HG02840 (cell line): ENCODE measurements at regions not wholly inside any gene's neighbourhood (a gene's known extent, or its start where the extent isn't known, plus 50 kb on each side); places are given as distances from the start of the nearest gene placed in this dataset.

Experiments
- ATAC-seq: cut with Tn5 transposase; IDR thresholded peaks from one replicate; pipeline ENCODE4 v1.9.1; 2021; ENCODE audit warnings: mild to moderate bottlenecking, moderate library complexity, moderate number of reproducible peaks; ENCODE audit not compliant: unreplicated experiment, low FRiP score

- no peak for ATAC-seq
These were observed 948.8 kb upstream of the USP15 start for GRCh38 chr12:61311413-61311812.

- no peak for ATAC-seq
These were observed 911.3 kb upstream of the USP15 start for GRCh38 chr12:61348871-61349270.

DNA sequence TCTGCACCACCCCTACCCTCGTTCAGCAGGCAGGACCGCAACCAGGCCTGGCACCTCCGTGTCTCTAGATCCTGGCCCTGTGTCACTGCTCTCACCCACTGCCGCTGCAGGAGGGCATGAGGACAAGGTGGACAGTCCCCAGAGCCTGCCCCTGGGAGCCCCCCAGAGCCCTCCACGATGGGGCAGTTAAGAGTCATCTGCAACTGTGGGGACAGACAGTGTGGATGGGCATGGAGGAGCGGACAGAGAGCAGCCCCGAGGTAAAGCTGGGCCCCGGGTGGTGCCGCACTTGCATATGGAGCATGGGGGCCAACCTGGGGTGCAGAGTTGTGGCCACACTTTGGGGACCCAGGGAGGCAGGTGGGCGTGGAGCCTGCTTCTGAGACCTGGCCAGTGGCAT is 905.1 kb upstream of the USP15 start:
- ATAC-seq, result no peak

GRCh38 chr12:61356485-61356884 is 903.7 kb upstream of the USP15 start:
- ATAC-seq, result no peak

DNA sequence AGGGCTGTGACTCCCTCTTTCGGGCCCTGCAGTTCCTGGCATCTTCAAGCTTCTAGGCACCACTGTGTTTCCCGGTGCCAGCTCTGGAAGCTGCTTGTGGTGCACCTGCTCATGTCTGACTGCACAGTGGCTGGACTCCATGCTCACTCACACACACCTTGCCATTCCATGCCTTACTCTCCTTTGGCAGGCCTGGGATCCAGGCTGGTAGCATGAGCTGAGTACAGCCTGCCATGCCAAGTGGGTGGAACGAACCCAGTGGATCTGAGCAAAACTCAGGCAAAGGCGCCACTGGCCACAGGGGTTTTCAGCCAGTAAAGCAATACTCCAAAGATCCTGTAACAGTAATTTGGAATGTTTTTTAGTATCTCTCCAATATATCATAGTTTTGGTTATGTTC is 902.7 kb upstream of the USP15 start:
- ATAC-seq, result no peak

GRCh38 chr12:61362037-61362436 is 898.2 kb upstream of the USP15 start:
- no peak for ATAC-seq

DNA sequence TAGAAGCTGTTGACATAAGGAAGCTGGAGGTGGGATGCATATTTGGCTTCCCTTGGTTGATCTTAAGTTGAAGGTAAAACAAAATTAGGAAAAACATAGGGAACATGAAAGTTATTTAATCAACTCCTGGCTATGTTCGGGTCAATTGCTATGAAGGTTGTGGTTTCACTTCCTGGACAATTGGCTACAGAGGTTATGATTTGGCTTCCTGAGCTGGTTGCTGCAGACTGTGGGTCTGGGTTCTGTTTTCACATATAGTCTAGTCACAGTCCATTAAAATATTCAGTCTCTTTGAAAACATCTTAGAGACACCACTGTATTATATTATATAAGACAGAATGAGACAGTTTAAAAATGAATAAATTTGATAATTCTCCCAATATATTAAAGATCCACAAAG is 895.2 kb upstream of the USP15 start:
- ATAC-seq, result no peak

- ATAC-seq, result no peak
These were observed 892.9 kb upstream of the USP15 start for GRCh38 chr12:61367281-61367785.

DNA sequence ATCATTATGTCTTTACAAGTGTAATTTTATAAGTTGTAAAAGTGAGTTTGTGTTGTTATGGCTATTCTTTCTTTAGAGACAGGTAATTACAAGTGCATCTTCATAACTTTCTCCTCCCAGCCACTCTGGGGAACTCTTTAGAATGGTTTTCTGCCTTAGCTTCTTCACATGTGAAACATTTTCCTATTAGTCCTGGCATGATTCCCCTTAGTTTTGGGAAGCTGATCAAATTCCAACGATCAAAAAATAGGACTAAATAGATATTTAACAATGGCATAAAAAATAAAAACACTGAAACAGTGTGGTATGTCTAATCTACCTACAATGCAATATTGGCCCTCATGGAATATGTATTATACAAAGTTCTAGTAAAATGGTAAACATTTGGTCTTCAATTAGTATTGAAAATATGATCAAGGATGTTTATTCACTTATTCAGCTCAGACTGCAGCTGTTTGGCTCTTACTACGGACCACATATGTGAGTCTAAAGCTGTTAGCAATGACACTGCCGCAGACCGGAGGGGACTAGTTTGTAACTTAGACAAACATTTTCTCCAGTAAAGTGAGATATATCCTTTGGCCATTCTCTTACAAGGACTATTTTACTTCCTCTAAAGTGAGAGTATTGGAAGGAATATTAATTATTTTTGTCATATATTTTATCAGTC is 890.8 kb upstream of the USP15 start:
- no peak for ATAC-seq

GRCh38 chr12:61384511-61384910 is 875.7 kb upstream of the USP15 start:
- no peak for ATAC-seq

DNA sequence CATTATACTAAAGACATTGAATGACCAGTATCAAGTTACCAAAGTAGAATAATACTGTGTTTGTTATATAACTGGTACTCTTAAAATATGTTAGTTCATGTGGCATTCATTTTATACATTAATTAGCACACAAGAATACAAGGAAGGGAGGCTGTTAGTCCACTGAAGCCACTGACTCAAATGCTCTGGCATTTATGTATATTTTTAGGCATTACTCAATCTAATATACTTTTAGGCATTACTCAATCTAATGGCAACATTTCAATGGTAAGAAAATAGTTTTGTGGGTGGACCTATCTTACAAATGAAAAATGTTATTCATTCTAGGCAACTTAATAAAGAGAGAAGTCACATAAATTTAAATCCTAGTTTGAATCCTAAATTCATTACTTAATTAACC is 874.4 kb upstream of the USP15 start:
- no peak for ATAC-seq

DNA sequence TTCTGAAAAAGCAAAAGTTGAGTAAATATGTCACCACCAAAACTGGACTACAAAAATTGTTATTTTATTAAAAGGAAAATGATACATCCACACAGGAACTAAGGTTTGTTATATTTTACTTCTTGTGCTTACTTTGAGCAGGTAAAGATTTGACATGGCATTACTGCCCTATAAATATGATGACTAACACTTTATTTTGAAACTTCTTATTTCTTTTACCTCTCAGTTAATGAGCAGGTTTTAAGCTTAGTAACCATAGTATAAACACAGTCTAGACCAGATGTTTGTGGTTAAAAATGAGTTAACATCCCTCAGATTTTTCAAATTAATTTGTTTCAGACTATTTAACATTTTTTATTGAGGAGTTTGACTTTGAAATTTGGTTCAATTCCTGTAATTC is 862.5 kb upstream of the USP15 start:
- ATAC-seq, result no peak

GRCh38 chr12:61412201-61412600 is 848.0 kb upstream of the USP15 start:
- ATAC-seq, result no peak

DNA sequence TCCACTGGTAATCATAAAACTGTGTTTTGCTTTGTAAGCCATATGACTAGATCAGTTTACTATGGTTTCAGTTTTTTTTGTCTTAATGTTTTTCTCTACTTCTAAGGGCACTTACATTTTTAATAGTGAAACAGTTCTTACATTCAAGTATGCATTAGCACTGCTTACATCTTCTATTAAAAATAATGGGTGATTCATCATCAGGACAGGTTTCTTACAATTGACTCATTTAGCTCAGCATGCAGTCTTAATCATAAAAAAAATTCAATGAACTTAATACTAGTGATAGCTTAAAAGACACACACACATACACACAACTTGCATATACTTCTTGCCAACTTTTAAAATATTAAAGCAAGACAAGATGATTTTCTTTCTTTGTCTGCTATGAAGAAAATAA is 845.7 kb upstream of the USP15 start:
- no peak for ATAC-seq

DNA sequence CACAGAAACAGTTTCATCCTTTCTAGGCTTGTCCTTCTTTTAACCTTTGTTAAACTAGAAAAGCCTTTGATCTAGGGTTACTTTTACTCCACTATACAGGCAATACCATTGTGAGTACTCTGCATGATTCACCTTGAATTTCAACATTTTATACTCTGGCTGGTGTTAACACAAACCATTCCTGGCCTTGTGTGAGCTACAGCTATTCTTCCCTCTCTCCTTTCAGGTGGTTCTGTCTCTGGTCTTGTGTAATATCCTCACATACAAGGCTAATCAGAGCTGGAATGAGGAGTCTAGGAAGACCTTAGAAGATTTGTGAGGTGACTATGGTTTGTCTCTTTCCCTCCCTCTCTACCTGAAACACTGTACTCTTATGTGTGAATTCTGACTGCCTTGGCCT is 837.4 kb upstream of the USP15 start:
- ATAC-seq, result no peak

DNA sequence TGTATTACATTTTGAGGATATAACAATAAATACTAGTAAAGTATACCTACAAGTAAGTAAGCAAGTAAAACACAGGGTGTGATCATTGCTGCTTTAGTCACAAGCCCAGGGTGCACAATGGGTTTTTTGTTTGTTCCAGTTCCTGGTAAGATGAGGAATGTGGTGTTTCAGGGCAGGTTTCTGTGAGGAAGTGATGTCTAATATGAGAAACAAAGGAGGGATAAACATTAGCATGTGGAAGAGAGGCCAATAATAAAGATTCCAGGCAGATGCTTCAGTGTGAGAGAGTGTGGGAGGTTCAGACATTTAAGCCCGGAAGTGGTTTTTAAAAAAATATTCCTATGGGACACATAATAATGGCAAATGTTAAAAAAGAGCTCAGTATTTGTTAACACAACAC is 808.1 kb upstream of the USP15 start:
- ATAC-seq, result no peak

- no peak for ATAC-seq
These were observed 772.5 kb upstream of the USP15 start for GRCh38 chr12:61487728-61488127.

DNA sequence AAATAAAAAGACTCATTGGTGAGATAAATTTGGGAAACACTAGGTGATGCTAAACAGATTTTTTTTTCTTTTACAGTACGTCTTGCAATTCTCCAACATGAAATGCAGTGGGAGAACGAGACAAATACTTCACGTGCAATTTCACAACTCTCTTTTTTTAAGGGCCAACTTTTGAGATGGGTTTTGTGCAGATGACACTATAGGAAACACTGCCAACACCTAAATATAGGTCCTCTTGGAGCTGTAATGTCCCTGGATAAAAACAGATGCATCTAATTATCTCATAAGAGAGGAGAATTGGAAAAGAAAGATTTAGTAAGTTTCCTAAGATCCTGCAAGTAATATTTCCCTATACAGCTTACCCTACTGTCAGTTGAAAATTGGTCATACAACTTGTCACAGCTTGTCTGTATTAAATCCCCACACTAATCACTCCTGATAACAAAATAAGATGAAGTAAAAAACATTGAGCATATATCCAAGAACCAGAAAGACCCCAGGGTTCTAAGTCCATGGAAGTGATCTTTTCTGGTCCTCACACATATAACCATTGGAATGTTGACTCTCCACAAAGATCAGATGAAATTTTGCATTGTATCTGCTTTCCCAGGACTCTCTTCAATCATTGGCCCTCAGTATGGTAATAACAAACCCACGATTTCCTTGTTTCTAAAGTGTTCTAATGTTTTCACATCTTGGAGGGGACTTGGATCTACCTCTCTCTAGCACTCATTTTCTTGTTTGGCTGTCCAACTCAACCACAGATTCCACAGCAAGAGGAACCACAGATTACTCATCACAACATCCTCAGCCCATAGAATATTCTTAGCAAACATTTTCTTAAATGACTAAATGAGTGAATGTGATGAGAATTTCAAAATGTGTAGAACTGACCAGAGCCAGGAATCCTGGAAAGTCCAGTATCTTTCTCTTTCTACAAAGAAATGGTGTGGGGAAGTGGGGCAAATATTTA is 769.4 kb upstream of the USP15 start:
- ATAC-seq, result no peak

GRCh38 chr12:61502179-61502578 is 758.0 kb upstream of the USP15 start:
- ATAC-seq, result no peak

DNA sequence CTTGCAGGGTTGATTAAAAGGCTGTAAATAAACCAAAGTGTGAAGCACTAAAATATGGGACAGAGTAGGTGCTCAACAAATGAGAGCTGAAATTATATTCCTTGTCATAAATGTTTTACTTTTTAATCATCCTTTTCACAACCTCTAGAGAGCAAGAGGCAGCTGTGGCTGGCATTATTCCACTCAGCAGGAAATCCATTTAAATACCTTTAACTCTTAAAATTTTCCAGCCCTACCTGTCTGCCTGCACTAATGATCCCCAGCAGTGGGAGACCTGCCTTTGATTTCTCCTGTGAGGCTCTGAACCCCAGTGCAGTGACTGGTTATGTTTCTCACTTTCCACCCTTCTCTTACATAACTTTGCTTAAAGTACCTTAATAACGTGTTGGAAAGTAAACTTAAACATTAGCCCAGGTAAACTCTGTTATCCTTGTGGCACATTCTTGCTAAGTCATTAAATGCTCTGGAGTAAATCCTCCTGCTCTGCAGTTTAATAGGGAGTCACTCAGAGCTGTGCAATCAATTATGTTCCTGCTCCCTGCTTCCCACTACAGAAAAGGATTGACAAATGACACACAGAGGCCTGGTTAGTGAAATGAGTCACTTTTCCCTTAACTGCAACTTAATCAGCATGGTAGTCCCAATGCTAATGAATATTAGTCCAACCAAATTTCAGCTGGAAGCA is 755.7 kb upstream of the USP15 start:
- ATAC-seq, result no peak

DNA sequence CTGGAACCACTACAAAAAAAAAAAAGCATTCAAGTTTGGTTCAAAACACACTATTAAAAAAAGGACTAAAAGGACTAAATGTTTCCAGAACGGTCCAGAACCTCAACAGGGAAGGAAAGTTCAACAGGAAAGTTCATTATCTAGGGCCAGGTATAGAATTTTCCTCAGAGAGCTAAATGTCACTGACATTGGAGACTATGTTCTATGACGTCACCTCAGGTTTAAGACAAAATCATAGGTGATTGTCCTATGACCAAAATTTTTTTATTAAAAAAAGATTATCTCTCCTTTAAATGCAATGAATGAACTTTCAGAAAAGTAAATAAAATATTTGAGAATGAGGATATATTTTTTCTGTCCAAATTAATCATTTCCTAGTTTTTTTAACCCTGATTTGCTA is 746.7 kb upstream of the USP15 start:
- ATAC-seq, result no peak
